AG04449 (cell line): ENCODE measurements at regions not wholly inside any gene's neighbourhood (a gene's known extent, or its start where the extent isn't known, plus 50 kb on each side); places are given as distances from the start of the nearest gene placed in this dataset.

ENCODE experiments used
- CTCF ChIA-PET: fragments of 350-600 bp; formaldehyde crosslinking; extraction: SDS; loops from one replicate; lab custom pipeline; 2021; ENCODE audit warnings: antibody characterized with exemption; lab: Yijun Ruan, JAX
- POLR2A ChIA-PET: fragments of 400-600, 350-600 bp; formaldehyde crosslinking; extraction: SDS; loops from one replicate; lab custom pipeline; 2020; ENCODE audit warnings: antibody characterized with exemption, inconsistent platforms; lab: Yijun Ruan, JAX
- DNase-seq: peaks from one replicate; pipeline ENCODE4 v3.0.0-alpha.2; 2010; ENCODE audit warnings: low read depth, low spot score
- H3K4me3 ChIP-seq: 2 replicates; pipeline ENCODE4 v1.5.1; 2011; ENCODE audit warnings: low read depth, mild to moderate bottlenecking, control low read depth, low read length
- CTCF ChIP-seq: IDR thresholded peaks from one replicate; pipeline ENCODE4 v1.5.1; 2011; ENCODE audit warnings: mild to moderate bottlenecking, moderate library complexity, low read length, control low read depth, inconsistent platforms; ENCODE audit not compliant: insufficient read depth; ENCODE audit errors: missing control alignments

- CTCF ChIA-PET, result no interaction called here
- no peak for DNase-seq
These were observed 981.0 kb upstream of the CDH2 start for GRCh38 chr18:29157905-29158304.

GRCh38 chr18:29157057-29157780, 980.3 kb upstream of the CDH2 start:
- H3K4me3 ChIP-seq, result no peak overlapping the region
- no peak for TF ChIP-seq CTCF
- POLR2A ChIA-PET, result no interaction called here
- no peak for DNase-seq
- CTCF ChIA-PET, result no interaction called here

More at GRCh38 chr18:29157905-29158304, 981.0 kb upstream of the CDH2 start:
- TF ChIP-seq CTCF, result no peak
- no peak overlapping the region for H3K4me3 ChIP-seq
- POLR2A ChIA-PET, result no interaction called here

DNA sequence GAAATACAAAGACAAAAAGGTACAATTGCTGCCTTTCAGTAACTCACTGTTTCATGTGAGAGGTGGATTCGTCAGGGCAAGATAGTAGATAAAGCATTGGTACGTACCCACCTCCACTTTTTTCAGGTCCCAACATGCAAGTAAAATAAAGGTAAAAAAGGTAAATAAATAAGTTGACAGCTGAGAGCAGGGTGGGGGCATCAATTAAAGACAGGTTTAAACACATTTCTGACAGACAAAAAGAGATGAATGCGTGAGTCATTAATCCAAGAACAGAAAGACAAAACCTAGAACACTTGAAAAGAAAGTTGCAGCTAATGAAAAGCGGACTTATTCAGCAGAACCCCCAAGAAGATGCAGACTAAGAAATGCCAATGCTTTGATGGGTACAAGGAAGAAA, 979.6 kb upstream of the CDH2 start:
- TF ChIP-seq CTCF, result no peak
- no peak for DNase-seq
- POLR2A ChIA-PET, result no interaction called here
- no peak overlapping the region for H3K4me3 ChIP-seq
- CTCF ChIA-PET, result no interaction called here

DNA sequence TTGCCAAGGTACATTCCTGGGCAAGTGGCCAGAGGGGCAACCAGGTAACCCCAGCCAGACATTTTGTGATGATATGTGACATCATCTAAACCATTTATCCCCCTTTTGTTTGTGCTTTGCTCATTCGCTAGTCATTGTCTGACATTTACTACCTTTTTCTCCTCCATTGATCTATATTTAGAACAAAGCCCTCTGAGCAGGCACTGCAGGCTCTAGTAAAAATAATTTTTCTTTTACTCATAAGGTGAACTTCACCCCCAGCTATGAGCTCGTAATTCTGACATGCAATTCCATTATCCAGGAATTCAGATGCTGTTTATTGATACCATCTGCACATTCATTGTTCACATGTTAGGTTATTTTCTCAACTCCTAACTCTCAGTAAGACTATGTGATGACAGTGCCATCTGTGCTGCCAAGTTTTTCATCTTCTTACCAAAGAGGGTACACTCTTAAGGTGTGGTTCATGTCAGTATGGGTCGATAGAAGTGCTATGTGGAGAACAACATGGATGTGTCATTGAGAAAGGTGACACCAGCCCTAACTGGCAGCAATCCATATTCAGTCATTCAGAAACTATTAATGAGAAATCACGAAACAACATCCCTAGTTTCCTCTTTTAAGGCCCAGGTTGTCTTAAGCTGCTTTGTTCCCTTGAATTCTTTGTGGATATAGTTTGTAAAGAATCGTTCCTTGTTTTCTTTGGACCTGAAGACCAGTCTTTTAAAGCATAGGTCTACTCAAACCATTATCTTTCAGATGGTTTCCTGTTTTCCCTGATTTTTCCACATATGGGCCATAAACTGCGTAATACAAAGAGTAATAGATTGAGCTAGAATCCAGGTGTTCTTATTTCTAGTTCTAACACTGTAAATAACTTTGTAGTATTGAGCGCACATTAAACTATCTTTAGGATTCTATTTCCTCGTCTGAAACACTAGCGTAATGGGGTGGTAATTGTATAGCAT, 978.1 kb upstream of the CDH2 start:
- TF ChIP-seq CTCF, result no peak
- no peak overlapping the region for H3K4me3 ChIP-seq
- CTCF ChIA-PET, result interaction anchor here (0.8 kb wide), 1 partner anchor 36 kb away, joined by 4 read pairs; no protein-coding TSS in a partner anchor
- POLR2A ChIA-PET, result interaction anchor here (0.7 kb wide), 2 partner anchors 10 to 191 kb away, joined by 3 read pairs; no protein-coding TSS in a partner anchor
- peak; percentile 55 for DNase-seq

GRCh38 chr18:29154196-29154757, 977.3 kb upstream of the CDH2 start:
- DNase-seq, result peak; percentile 10
- H3K4me3 ChIP-seq, result no peak overlapping the region
- ChIA-PET CTCF (no interaction called here), POLR2A (interaction anchor here (0.7 kb wide), 2 partner anchors 11 to 190 kb away, joined by 3 read pairs; no protein-coding TSS in a partner anchor)
- no peak for TF ChIP-seq CTCF
